HuH-7 (cell line): ENCODE measurements at regions not wholly inside any gene's neighbourhood (a gene's known extent, or its start where the extent isn't known, plus 50 kb on each side); places are given as distances from the start of the nearest gene placed in this dataset.
"Not testable (repeated sequence)": the region's sequence is repeated elsewhere in the genome, so short reads cannot be mapped to it uniquely, and the experiment has no call there.

ENCODE experiments used
- DNase-seq: peaks from one replicate; pipeline ENCODE4 v3.0.0; 2011; ENCODE audit warnings: low spot score

GRCh38 chr3:173216063-173216462, 75.0 kb upstream of the SPATA16 start:
- DNase-seq: no peak

DNA sequence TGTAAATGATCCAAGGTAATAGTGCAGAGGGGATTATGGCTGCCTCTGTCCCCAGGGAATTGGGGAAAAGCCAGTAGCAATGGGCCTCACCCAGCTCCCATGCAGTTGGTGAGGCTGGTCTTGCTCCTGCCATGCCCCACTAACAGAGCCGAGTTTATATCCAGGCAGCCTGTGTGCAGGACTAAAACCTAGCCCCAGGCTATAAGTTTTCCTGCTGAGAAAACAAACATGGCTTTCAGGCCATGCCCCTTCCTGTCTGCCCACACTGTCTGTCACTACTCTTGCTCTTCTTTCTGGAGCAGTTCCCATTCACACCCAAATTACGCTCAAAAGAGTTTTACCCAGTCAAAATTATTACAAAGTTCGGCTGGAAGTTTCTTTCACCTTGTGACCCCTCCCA, 73.5 kb upstream of the SPATA16 start:
- DNase-seq: no peak

DNA sequence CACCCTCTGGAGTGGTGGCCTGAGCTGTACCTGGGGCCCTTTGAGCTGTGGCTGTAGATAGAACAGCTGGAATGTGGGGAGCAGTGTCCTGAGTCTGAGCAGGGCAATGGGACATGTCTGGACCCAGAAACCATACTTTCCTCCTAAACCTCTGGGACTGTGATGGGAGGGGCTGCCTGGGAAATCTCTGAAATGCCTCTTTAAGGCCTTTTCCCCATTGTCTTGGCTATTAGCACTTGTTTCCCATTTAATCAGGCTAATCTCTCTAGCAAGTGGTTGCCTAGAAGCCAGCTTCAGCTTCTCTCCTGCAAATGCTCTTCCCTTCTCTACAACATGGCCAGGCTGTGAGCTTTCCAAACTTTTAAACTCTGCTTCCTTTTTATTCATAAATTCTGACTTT, 58.5 kb upstream of the SPATA16 start:
- no peak for DNase-seq

DNA sequence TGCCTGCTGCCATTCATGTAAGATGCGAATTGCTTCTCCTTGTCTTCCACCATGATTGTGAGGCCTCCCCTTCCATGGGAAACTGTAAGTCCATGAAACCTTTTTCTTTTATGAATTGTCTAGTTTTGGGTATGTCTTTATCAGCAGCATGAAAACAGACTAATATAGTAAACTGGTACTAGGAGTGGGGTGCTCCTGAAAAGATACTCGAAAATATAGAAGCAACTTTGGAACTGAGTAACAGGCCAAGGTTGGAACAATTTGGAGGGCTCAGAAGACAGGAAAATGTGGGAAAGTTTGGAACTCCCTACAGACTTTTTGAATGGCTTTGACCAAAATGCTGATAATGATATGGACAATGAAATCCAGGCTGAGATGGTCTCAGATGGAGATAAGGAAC, 53.8 kb upstream of the SPATA16 start:
- DNase-seq: not testable (repeated sequence)

DNA sequence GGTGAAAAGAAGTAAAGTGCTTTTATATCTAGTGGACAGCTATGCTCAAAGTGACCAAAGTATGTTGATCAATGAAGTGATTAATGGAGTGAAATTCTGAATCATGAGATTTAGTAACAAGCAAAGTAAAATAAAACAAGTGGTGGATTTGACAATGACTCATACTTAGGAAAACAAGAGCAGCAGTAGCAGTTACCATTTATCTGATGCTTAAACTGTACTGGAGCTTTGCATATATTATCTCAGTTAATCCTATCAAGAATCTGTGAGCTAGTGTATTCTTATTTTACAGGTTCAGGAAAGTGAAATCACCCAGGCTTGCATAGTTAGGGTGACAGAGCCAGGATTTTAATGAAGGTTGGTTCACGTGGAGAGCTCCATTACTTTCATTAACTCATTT, 50.6 kb upstream of the SPATA16 start:
- no peak for DNase-seq
